Keratinocyte (primary cell): ENCODE measurements at regions not wholly inside any gene's neighbourhood (a gene's known extent, or its start where the extent isn't known, plus 50 kb on each side); places are given as distances from the start of the nearest gene placed in this dataset.

Experiments
- DNase-seq: peaks from one replicate; pipeline ENCODE4 v3.0.0-alpha.2; 2011; ENCODE audit warnings: low read depth, missing footprints, low spot score
- FAIRE-seq: peaks from 2 replicates; lab custom pipeline; 2011; peaks lifted over from hg19 to GRCh38; lab: Jason Lieb, UNC
- H2AFZ ChIP-seq: 2 replicates; pipeline ENCODE4 v1.6.0; 2012; ENCODE audit warnings: low read length, control low read depth, inconsistent platforms; ENCODE audit not compliant: control insufficient read depth
- H3K27ac ChIP-seq: 2 replicates; pipeline ENCODE4 v1.5.1; 2011; ENCODE audit warnings: low read length; ENCODE audit not compliant: control insufficient read depth, insufficient read depth
- H3K27me3 ChIP-seq: 3 replicates; pipeline ENCODE4 v1.6.0; 2011; ENCODE audit warnings: low read length; ENCODE audit not compliant: control insufficient read depth, insufficient read depth; ENCODE audit errors: extremely low read depth
- H3K36me3 ChIP-seq, 2 experiments: 2 replicates in 1 of 2; 3 replicates in 1 of 2; pipeline ENCODE4 v1.5.1; 2011; ENCODE audit warnings: low read length in 2 of 2, mild to moderate bottlenecking in 1 of 2; ENCODE audit not compliant: control insufficient read depth in 2 of 2, insufficient read depth in 2 of 2; ENCODE audit errors: extremely low read depth in 1 of 2
- H3K4me1 ChIP-seq: 3 replicates; pipeline ENCODE4 v1.5.1; 2011; ENCODE audit warnings: low read length; ENCODE audit not compliant: control insufficient read depth, insufficient read depth; ENCODE audit errors: extremely low read depth
- H3K4me2 ChIP-seq: 3 replicates; pipeline ENCODE4 v1.6.0; 2011; ENCODE audit warnings: low read depth, low read length; ENCODE audit not compliant: control insufficient read depth, insufficient read depth; ENCODE audit errors: extremely low read depth
- H3K4me3 ChIP-seq, 3 experiments: fragments of 200-600 bp in 1 of 3; sonication (generic) in 1 of 3; 2 replicates in 2 of 3; 3 replicates in 1 of 3; pipeline ENCODE4 v1.5.1; 2011 to 2016; ENCODE audit warnings: low read length in 3 of 3, mild to moderate bottlenecking in 3 of 3, control low read depth in 2 of 3, inconsistent platforms in 1 of 3, low read depth in 1 of 3, mixed read lengths in 1 of 3, mixed run types in 1 of 3, moderate library complexity in 1 of 3; ENCODE audit not compliant: control insufficient read depth in 2 of 3, insufficient read depth in 2 of 3; ENCODE audit errors: extremely low read depth in 1 of 3
- H3K79me2 ChIP-seq: 2 replicates; pipeline ENCODE4 v1.6.0; 2012; ENCODE audit warnings: low read length; ENCODE audit not compliant: control insufficient read depth, insufficient read depth
- H3K9ac ChIP-seq: 3 replicates; pipeline ENCODE4 v1.6.0; 2011; ENCODE audit warnings: low read length; ENCODE audit not compliant: control insufficient read depth, insufficient read depth; ENCODE audit errors: extremely low read depth
- H3K9me1 ChIP-seq: 3 replicates; pipeline ENCODE4 v1.6.0; 2011; ENCODE audit warnings: low read length; ENCODE audit not compliant: control insufficient read depth, insufficient read depth; ENCODE audit errors: extremely low read depth
- H3K9me3 ChIP-seq: 2 replicates; pipeline ENCODE4 v1.5.1; 2012; ENCODE audit warnings: low read depth, low read length; ENCODE audit not compliant: control insufficient read depth
- H4K20me1 ChIP-seq: 3 replicates; pipeline ENCODE4 v1.6.0; 2011; ENCODE audit warnings: low read length; ENCODE audit not compliant: control insufficient read depth, insufficient read depth; ENCODE audit errors: extremely low read depth
- CTCF ChIP-seq, 3 experiments: IDR thresholded peaks in 1 of 3; conservative IDR thresholded peaks in 1 of 3; optimal IDR thresholded peaks in 1 of 3; 2 replicates in 2 of 3; 3 replicates in 1 of 3; pipeline versions ENCODE3 to v1.5.1; 2011; ENCODE audit warnings: low read length in 3 of 3, mild to moderate bottlenecking in 3 of 3, moderate library complexity in 2 of 3, control low read depth in 1 of 3, inconsistent platforms in 1 of 3; ENCODE audit not compliant: insufficient read depth in 2 of 3; ENCODE audit errors: extremely low read depth in 1 of 3
- EZH2 ChIP-seq: IDR thresholded peaks from one replicate; pipeline ENCODE4 v1.6.1; 2012; ENCODE audit warnings: inconsistent platforms, mild to moderate bottlenecking, low read length, moderate library complexity
- dilution Hi-C: fragments of 300-500 bp; cut with MboI; formaldehyde crosslinking; loops from one replicate; pipeline ENCODE4 v1.7.0; 2020; ENCODE audit warnings: low sequenced_read_pairs; ENCODE audit not compliant: extremely low pct_ligation_motif_present

- Histone ChIP-seq H3K4me1 (peaks cover 14% of the 10 kb centered on the region), H3K9me3 (no peaks in the 10 kb centered on the region), H3K79me2 (no peaks in the 10 kb centered on the region), H3K36me3 (no peaks in the 10 kb centered on the region), H2AFZ (no peak overlapping the region), H3K9me1 (no peaks in the 10 kb centered on the region), H3K9ac (peak overlapping the region; percentile 51), H3K4me3 (no peak overlapping the region), H3K27ac (peak overlapping the region; percentile 63), H3K27me3 (no peaks in the 10 kb centered on the region), H3K4me2 (peak overlapping the region; percentile 9), H4K20me1 (no peaks in the 10 kb centered on the region)
- DNase-seq: peak; percentile 33
- dilution Hi-C loops: no loop called here
- peak; percentile 59 for FAIRE-seq
- TF ChIP-seq CTCF (optimal IDR thresholded peaks at IDR 0.05 in 1 of 3, IDR thresholded peaks at IDR 0.05 in 1 of 3, conservative IDR thresholded peaks at IDR 0.05 in 1 of 3; ENCODE audit: extremely low read depth in 1 of 3, insufficient read depth in 2 of 3, low read length in 3 of 3): no peak
Observed at GRCh38 chrX:65920620-65921019, 119.3 kb downstream of the VSIG4 start.

GRCh38 chrX:65910899-65911298, 129.0 kb downstream of the VSIG4 start:
- Histone ChIP-seq H3K4me1 (no peaks in the 10 kb centered on the region), H3K4me2 (no peak overlapping the region), H3K79me2 (no peaks in the 10 kb centered on the region), H3K9me1 (no peaks in the 10 kb centered on the region), H3K36me3 (no peaks in the 10 kb centered on the region), H4K20me1 (no peaks in the 10 kb centered on the region), H3K27ac (no peak overlapping the region), H3K27me3 (no peaks in the 10 kb centered on the region), H3K4me3 (no peak overlapping the region), H2AFZ (no peak overlapping the region), H3K9me3 (no peaks in the 10 kb centered on the region), H3K9ac (no peak overlapping the region)
- TF ChIP-seq EZH2: no peak
- no peak for TF ChIP-seq CTCF (optimal IDR thresholded peaks at IDR 0.05 in 1 of 3, IDR thresholded peaks at IDR 0.05 in 1 of 3, conservative IDR thresholded peaks at IDR 0.05 in 1 of 3; ENCODE audit: extremely low read depth in 1 of 3, insufficient read depth in 2 of 3, low read length in 3 of 3)
- DNase-seq (no peak), FAIRE-seq (no peak)
- dilution Hi-C loops: no loop called here
